C4-2B (cell line): ENCODE measurements at regions not wholly inside any gene's neighbourhood (a gene's known extent, or its start where the extent isn't known, plus 50 kb on each side); places are given as distances from the start of the nearest gene placed in this dataset.

Experiments used
- H3K27ac ChIP-seq: fragments of 450-650 bp; 2 replicates; pipeline ENCODE4 v1.5.1; 2017
- ZFX ChIP-seq: fragments of 450-650 bp; IDR thresholded peaks from 2 replicates; pipeline ENCODE4 v1.6.1; 2017
- TF ChIP-seq, protein P1 (sequence below): fragments of 450-650 bp; conservative IDR thresholded peaks from 2 replicates; pipeline ENCODE4 v1.5.1; 2017; ENCODE audit warnings: mild to moderate bottlenecking

DNA sequence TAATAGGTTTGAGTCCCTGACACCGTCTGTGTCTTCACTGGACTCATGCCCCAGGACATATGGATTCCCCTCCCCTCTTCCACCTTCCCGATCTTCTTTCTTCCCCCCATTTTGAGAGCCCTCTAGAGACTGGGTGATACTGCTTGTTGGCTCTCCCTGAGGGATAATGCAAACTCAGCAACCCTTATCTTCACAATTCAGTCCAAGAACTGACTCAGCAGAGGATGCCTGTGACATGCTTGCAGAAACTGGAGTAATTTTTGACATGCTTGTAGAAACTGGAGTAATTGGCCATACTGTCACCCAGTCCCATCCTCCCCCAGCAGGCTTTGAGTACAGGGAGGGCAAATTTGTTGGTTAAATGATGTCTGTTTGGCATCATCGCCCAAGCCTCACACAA is 127.6 kb upstream of the CTTNBP2NL start:
- TF ChIP-seq ZFX, result no peak
- TF ChIP-seq, protein P1, sequence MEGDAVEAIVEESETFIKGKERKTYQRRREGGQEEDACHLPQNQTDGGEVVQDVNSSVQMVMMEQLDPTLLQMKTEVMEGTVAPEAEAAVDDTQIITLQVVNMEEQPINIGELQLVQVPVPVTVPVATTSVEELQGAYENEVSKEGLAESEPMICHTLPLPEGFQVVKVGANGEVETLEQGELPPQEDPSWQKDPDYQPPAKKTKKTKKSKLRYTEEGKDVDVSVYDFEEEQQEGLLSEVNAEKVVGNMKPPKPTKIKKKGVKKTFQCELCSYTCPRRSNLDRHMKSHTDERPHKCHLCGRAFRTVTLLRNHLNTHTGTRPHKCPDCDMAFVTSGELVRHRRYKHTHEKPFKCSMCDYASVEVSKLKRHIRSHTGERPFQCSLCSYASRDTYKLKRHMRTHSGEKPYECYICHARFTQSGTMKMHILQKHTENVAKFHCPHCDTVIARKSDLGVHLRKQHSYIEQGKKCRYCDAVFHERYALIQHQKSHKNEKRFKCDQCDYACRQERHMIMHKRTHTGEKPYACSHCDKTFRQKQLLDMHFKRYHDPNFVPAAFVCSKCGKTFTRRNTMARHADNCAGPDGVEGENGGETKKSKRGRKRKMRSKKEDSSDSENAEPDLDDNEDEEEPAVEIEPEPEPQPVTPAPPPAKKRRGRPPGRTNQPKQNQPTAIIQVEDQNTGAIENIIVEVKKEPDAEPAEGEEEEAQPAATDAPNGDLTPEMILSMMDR, result no peak

DNA sequence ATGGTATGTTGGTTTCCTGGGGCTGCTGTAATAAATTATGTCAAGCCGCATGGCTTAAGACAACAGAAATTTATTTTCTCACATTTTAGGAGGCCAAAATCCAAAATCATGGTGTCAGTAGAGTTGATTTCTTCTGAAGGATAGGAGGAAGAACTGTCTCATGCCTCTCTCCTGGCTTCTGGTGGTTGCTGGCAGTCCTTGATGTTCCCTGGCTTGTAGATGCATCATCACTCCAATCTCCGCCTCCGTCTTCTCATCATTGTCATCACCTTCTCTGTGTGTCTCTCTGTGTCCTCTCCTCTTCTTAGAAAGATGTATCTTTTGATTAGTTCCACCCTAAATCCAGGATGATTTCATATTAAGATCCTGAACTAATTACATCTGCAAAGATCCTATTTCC is 124.7 kb upstream of the CTTNBP2NL start:
- TF ChIP-seq ZFX, result no peak
- TF ChIP-seq, protein P1, result no peak
- no peak overlapping the region for H3K27ac ChIP-seq

More for the DNA sequence above, 127.6 kb upstream of the CTTNBP2NL start:
- peak overlapping the region; percentile 44 for H3K27ac ChIP-seq

DNA sequence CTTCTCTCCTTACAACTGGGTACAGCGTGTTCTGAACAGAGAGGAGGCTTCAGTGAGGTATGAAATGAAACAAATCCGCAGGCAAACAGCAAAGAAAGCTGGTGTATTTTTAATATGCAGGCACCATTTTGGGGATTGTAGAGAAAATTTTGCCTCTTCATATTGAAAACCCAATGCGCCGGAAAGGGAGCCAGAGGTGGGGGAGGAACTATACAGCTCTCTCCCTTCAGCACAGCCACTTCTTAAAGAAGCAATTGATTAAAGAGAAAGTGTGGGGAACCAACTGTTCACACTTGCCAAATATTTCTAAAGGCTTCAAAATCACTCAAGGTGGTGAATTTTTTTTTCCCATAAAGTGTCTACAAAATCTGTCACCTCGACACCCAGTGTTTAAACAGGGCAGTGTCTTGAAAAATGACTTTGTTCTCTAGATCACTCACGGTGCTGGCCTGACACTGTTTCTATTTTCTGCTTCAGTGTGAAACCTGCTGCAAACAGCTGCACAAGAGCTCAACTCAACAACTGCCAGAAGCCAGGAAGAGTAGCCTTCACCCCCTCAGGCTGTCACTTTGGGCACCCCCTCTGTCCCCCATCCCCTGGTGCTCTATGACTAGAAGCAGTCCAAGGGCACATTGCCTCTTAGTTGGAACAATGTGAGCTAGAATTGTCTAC is 123.8 kb upstream of the CTTNBP2NL start:
- TF ChIP-seq, protein P1, result no peak
- no peak for TF ChIP-seq ZFX
- no peak overlapping the region for H3K27ac ChIP-seq

DNA sequence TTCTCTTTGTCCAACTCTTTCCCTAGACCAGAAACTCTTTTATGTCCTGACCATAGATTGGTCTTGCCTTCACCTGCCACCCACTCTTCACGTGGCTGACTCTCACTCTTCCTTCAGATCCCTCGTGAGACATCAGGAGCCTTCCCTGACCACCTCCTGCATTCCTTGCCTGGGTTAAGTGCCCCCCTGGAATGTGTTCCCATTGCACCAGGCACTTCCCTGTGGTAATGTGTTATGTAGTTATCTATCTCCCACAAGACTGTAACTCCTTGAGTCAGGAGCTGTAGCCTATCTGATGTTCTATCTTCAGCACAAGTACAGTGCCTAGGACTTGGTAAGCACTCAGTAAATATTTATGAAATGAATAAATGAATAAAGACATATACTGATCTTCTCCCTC is 111.2 kb upstream of the CTTNBP2NL start:
- H3K27ac ChIP-seq, result no peak overlapping the region
- TF ChIP-seq, protein P1, result no peak
- TF ChIP-seq ZFX, result no peak

DNA sequence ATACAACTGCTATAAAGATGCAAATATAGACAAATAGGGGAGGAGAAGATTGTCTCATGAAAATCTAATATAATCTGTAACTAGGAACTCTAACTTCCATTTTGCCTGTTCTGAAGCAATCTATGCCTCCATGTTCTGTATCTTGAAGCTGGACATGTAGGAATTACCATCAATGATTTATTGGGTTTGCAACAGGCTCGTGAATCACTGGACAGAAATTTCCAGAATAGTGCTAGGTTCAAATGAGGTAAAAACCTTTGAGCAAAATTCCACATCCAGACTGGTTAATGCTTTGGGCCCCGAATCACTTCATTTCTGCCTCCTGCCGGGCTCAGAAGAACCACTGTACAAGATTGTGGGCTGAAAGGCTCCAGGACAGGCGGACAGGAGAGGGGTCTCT is 110.7 kb upstream of the CTTNBP2NL start:
- H3K27ac ChIP-seq, result no peak overlapping the region
- TF ChIP-seq ZFX, result no peak
- TF ChIP-seq, protein P1, result no peak

DNA sequence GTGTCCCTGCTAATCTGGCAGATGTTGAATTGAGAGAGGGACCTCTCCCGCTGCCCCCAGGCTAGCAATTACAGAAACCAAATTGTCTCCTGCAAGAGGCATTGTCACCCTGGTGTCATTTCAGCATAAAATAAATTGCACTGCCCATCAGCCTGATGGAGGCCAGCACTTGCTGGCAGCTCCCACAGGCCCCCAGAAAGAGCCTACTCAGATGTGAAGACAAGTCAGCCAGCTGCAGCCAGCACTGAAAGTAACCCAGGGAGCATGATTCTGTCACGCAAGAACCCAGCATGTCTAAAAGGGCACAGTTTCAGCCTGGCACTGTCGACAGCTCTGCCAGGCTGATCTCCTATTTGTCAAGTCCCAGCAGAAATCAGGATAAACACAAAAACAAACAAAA is 110.3 kb upstream of the CTTNBP2NL start:
- no peak overlapping the region for H3K27ac ChIP-seq

DNA sequence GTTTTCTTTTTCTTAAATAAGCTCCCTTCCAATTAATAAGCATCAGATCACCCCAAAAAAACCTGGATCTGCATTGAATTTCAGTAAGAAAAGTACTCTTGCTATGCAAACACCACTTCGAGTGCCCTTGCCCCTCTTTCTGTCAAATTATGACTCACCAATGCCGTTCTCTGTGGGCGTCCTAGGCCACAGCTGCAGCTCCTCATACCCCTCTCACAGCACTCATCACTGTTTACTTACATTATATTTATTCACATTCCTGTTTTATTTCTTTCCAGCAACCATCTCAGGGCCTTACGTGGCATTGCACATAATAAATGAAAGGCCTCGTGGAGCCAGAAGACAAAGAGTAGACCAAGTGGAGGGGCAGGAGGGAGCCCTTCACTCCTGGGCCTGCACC is 99.1 kb upstream of the CTTNBP2NL start:
- no peak overlapping the region for H3K27ac ChIP-seq
- TF ChIP-seq ZFX, result no peak
- TF ChIP-seq, protein P1, result no peak

More for the DNA sequence above, 110.3 kb upstream of the CTTNBP2NL start:
- TF ChIP-seq, protein P1, result no peak
- no peak for TF ChIP-seq ZFX
